Mucosa of stomach (tissue), 1 donor: ENCODE measurements at regions not wholly inside any gene's neighbourhood (a gene's known extent, or its start where the extent isn't known, plus 50 kb on each side); places are given as distances from the start of the nearest gene placed in this dataset.

ENCODE experiments used
- H3K27me3 ChIP-seq: one replicate; pipeline ENCODE4 v1.7.0; 2013; ENCODE audit warnings: mild to moderate bottlenecking, low read length; ENCODE audit not compliant: control insufficient read depth, insufficient read depth
- H3K36me3 ChIP-seq: one replicate; pipeline ENCODE4 v1.7.0; 2013; ENCODE audit warnings: low read length; ENCODE audit not compliant: control insufficient read depth, insufficient read depth
- H3K4me1 ChIP-seq: one replicate; pipeline ENCODE4 v1.7.0; 2013; ENCODE audit warnings: mild to moderate bottlenecking, low read length; ENCODE audit not compliant: control insufficient read depth, insufficient read depth
- H3K4me3 ChIP-seq: one replicate; pipeline ENCODE4 v1.7.0; 2013; ENCODE audit warnings: low read length
- H3K9ac ChIP-seq: one replicate; pipeline ENCODE4 v1.7.0; 2013; ENCODE audit warnings: mild to moderate bottlenecking, low read length, moderate library complexity
- H3K9me3 ChIP-seq: one replicate; pipeline ENCODE4 v1.7.0; 2013; ENCODE audit warnings: mild to moderate bottlenecking, low read length, moderate library complexity; ENCODE audit not compliant: control insufficient read depth
- donor health status: Pancreatic carcinoma.

DNA sequence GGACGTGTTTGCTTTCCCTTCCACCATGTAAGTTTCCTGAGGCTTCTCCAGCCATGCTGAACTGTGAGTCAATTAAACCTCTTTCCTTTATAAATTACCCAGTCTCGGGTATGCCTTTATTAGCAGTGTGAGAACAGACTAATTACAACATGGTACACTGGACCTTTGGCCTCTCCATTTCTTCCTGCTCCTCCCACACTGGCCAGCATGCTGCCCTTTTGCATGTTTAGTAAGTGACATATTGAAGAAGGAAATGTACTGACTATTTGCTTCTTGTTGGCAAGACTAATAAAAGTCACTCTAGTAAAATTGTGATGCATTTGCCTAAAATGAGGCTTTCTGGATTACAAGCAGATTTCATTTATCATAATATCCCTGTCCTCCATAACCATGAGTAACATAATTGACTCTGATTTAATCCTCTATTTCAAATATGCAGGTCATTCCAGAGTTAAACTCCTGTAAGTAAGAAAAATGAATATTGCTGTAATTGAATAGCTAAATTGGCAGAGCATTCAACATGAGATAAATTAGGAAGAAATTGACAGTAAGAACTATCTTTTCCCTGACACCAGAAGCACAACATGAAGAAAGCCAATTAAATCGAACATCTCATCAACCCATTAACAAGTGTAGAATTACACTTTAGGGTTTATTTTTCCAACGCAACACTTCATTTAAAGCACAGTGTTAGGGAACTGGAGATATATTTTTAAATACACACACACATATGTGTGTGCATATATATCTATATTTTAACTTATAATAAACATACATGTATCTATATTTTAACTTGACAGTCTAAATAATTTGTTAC lies 427.8 kb upstream of the ZP4 start:
- Histone ChIP-seq H3K4me1 (no peaks in the 10 kb centered on the region), H3K27me3 (no peaks in the 10 kb centered on the region), H3K9ac (no peak overlapping the region), H3K36me3 (no peaks in the 10 kb centered on the region), H3K9me3 (no peaks in the 10 kb centered on the region), H3K4me3 (no peak overlapping the region)

DNA sequence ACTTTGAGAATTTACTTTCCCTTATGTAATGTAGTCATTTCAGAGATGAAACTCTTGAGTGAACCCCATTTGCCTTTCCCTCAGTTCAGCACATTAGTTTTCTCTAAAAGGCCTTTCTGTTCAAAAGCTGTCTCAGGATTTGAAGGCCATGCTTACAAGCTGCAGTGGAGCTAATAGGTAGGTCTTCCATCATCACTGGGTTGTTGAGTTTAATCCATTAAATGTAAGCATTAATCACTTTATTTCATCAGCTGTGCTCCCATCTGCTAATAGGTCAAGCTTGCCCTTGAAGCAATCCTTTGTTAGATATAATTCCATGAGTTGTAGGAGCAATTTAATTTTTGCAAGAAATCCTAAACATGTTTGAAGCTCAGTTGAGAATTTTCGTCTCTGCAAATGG lies 422.2 kb upstream of the ZP4 start:
- no peaks in the 10 kb centered on the region for H3K9me3 ChIP-seq
- H3K36me3 ChIP-seq: no peaks in the 10 kb centered on the region
- H3K9ac ChIP-seq: no peak overlapping the region
- H3K27me3 ChIP-seq: no peaks in the 10 kb centered on the region
- no peak overlapping the region for H3K4me3 ChIP-seq
- H3K4me1 ChIP-seq: no peaks in the 10 kb centered on the region

- Histone ChIP-seq H3K9ac (no peak overlapping the region), H3K9me3 (no peaks in the 10 kb centered on the region), H3K4me1 (no peaks in the 10 kb centered on the region), H3K36me3 (no peaks in the 10 kb centered on the region), H3K4me3 (no peak overlapping the region), H3K27me3 (no peaks in the 10 kb centered on the region)
Observed at GRCh38 chr1:238306411-238306810, 415.7 kb upstream of the ZP4 start.

- no peaks in the 10 kb centered on the region for H3K27me3 ChIP-seq
- H3K4me1 ChIP-seq: no peaks in the 10 kb centered on the region
- H3K9ac ChIP-seq: no peak overlapping the region
- no peaks in the 10 kb centered on the region for H3K36me3 ChIP-seq
- no peaks in the 10 kb centered on the region for H3K9me3 ChIP-seq
- no peak overlapping the region for H3K4me3 ChIP-seq
Observed at GRCh38 chr1:238302646-238303045, 411.9 kb upstream of the ZP4 start.

DNA sequence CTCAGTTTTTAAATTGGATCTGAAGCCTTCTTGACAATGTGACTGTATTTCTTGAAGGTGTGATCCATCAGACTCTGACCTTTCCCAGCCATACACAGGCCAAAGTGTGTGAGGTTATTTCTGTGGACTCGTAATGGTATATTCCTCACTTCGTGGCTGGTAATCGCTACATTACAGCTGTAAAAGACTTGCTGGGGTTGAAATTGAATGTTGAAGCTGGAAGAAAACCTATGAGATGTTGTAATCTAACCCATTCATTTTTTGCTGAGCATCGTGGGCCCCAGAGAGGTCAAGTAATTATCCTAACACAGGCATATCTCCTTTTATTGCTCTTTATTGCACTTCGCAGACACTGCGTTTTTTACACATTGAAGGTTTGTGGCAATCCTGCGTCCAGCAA lies 405.6 kb upstream of the ZP4 start:
- no peak overlapping the region for H3K4me3 ChIP-seq
- H3K27me3 ChIP-seq: no peaks in the 10 kb centered on the region
- H3K4me1 ChIP-seq: no peaks in the 10 kb centered on the region
- no peak overlapping the region for H3K9ac ChIP-seq
- H3K9me3 ChIP-seq: no peaks in the 10 kb centered on the region
- H3K36me3 ChIP-seq: no peaks in the 10 kb centered on the region

- H3K9me3 ChIP-seq: no peaks in the 10 kb centered on the region
- no peaks in the 10 kb centered on the region for H3K4me1 ChIP-seq
- no peak overlapping the region for H3K9ac ChIP-seq
- no peaks in the 10 kb centered on the region for H3K27me3 ChIP-seq
- H3K36me3 ChIP-seq: no peaks in the 10 kb centered on the region
- no peak overlapping the region for H3K4me3 ChIP-seq
Observed at GRCh38 chr1:238293075-238293474, 402.4 kb upstream of the ZP4 start.

DNA sequence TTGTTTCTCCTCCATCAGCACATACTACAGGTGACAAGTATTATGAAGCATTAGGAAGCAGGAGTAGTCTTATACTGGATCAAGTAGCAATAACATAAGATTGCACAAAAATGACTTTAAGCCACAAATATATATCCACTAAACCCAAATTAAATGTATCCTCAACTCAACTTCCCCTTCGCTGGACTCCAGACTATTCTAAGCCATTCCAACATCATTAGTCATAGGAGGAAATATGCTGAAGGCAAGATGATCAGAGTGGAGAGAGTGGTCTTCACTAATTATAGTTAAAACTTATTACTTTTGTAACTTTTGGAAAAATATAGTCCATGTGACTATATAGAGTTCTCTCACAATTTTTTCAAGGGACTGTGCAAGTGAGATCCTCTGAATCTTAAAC lies 390.7 kb upstream of the ZP4 start:
- no peaks in the 10 kb centered on the region for H3K27me3 ChIP-seq
- H3K4me1 ChIP-seq: no peaks in the 10 kb centered on the region
- no peaks in the 10 kb centered on the region for H3K9me3 ChIP-seq
- no peak overlapping the region for H3K9ac ChIP-seq
- no peaks in the 10 kb centered on the region for H3K36me3 ChIP-seq
- H3K4me3 ChIP-seq: no peak overlapping the region

- Histone ChIP-seq H3K9ac (no peak overlapping the region), H3K36me3 (no peaks in the 10 kb centered on the region), H3K9me3 (no peaks in the 10 kb centered on the region), H3K4me1 (no peaks in the 10 kb centered on the region), H3K27me3 (no peaks in the 10 kb centered on the region), H3K4me3 (no peak overlapping the region)
Observed at GRCh38 chr1:238279694-238280380, 389.1 kb upstream of the ZP4 start.

GRCh38 chr1:238272145-238272544 lies 381.4 kb upstream of the ZP4 start:
- no peaks in the 10 kb centered on the region for H3K9me3 ChIP-seq
- no peaks in the 10 kb centered on the region for H3K36me3 ChIP-seq

GRCh38 chr1:238265866-238266265 lies 375.1 kb upstream of the ZP4 start:
- Histone ChIP-seq H3K4me1 (no peaks in the 10 kb centered on the region), H3K9me3 (no peaks in the 10 kb centered on the region), H3K4me3 (no peak overlapping the region), H3K9ac (no peak overlapping the region), H3K36me3 (no peaks in the 10 kb centered on the region), H3K27me3 (no peaks in the 10 kb centered on the region)

More at GRCh38 chr1:238272145-238272544, 381.4 kb upstream of the ZP4 start:
- Histone ChIP-seq H3K4me1 (no peaks in the 10 kb centered on the region), H3K27me3 (no peaks in the 10 kb centered on the region), H3K9ac (no peak overlapping the region), H3K4me3 (no peak overlapping the region)

- H3K9me3 ChIP-seq: no peaks in the 10 kb centered on the region
- no peak overlapping the region for H3K4me3 ChIP-seq
- H3K36me3 ChIP-seq: no peaks in the 10 kb centered on the region
- H3K9ac ChIP-seq: no peak overlapping the region
- no peaks in the 10 kb centered on the region for H3K4me1 ChIP-seq
- no peaks in the 10 kb centered on the region for H3K27me3 ChIP-seq
Observed at GRCh38 chr1:238264951-238265350, 374.2 kb upstream of the ZP4 start.

- Histone ChIP-seq H3K9me3 (no peaks in the 10 kb centered on the region), H3K4me3 (no peak overlapping the region), H3K27me3 (no peaks in the 10 kb centered on the region), H3K9ac (no peak overlapping the region), H3K4me1 (no peaks in the 10 kb centered on the region), H3K36me3 (no peaks in the 10 kb centered on the region)
Observed at GRCh38 chr1:238258510-238258909, 367.8 kb upstream of the ZP4 start.
